ENCODE measurements at regions not wholly inside any gene's neighbourhood (a gene's known extent, or its start where the extent isn't known, plus 50 kb on each side); places are given as distances from the start of the nearest gene placed in this dataset.
"Not testable (repeated sequence)": the region's sequence is repeated elsewhere in the genome, so short reads cannot be mapped to it uniquely, and the experiment has no call there.

DNA sequence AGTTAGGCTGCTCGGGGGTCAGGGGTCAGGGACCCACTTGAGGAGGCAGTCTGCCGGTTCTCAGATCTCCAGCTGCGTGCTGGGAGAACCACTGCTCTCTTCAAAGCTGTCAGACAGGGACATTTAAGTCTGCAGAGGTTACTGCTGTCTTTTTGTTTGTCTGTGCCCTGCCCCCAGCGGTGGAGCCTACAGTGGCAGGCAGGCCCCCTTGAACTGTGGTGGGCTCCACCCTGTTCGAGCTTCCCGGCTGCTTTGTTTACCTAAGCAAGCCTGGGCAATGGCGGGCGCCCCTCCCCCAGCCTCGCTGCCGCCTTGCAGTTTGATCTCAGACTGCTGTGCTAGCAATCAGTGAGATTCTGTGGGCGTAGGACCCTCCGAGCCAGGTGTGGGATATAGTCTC is 246.3 kb downstream of the IL15 start:
- TF ChIP-seq CTCF (IDR thresholded peaks at IDR 0.05; ENCODE audit: insufficient read depth, low read depth, low read length); EZH2 (IDR thresholded peaks at IDR 0.05; ENCODE audit: insufficient read depth, low read length): not testable (repeated sequence)

Data from astrocyte (in vitro differentiated cells and primary cell).